ENCODE measurements at regions not wholly inside any gene's neighbourhood (a gene's known extent, or its start where the extent isn't known, plus 50 kb on each side); places are given as distances from the start of the nearest gene placed in this dataset.

GRCh38 chr14:22384167-22384549, 204.9 kb downstream of the DAD1 start:
- no peak overlapping the region for H3K4me3 ChIP-seq (ENCODE audit: low read depth in 2 of 2, low read length in 2 of 2)
- intact Hi-C loops (cut with micrococcal nuclease; ENCODE audit: unreplicated experiment) = no loop called here
- H3K4me1 ChIP-seq (ENCODE audit: control insufficient read depth, insufficient read depth, low read length) = no peaks in the 10 kb centered on the region
- no TSS peak for BruUV-seq (replicated peaks)
- CTCF ChIA-PET = interaction anchor here (1.0 kb wide), 1 partner anchor 14 kb away, joined by 3 read pairs; no protein-coding TSS in a partner anchor
- H3K36me3 ChIP-seq (ENCODE audit: control insufficient read depth, insufficient read depth, low read length) = no peaks in the 10 kb centered on the region
- DNase-seq (ENCODE audit: low read depth, low spot score) (no peak), ATAC-seq (no peak)
- H3K9me3 ChIP-seq (ENCODE audit: control insufficient read depth, insufficient read depth, low read depth, low read length) = no peaks in the 10 kb centered on the region
- POLR2A ChIA-PET = no interaction called here
- no peak overlapping the region for H3K27ac ChIP-seq (ENCODE audit: low read length)
- H3K27me3 ChIP-seq (ENCODE audit: control insufficient read depth, insufficient read depth, low read length) = no peaks in the 10 kb centered on the region; the same call in none of the 2 replicates
- no peak for TF ChIP-seq TCF7L2 (IDR thresholded peaks at IDR 0.05; ENCODE audit: low read depth, low read length)
- TF ChIP-seq POLR2AphosphoS5 (IDR thresholded peaks at IDR 0.05; ENCODE audit: low read depth, low read length) = no peak
- TF ChIP-seq SIN3A (IDR thresholded peaks at IDR 0.05; ENCODE audit: borderline replicate concordance, insufficient read depth, low read depth, low read length) = no peak
- TF ChIP-seq, protein P1, sequence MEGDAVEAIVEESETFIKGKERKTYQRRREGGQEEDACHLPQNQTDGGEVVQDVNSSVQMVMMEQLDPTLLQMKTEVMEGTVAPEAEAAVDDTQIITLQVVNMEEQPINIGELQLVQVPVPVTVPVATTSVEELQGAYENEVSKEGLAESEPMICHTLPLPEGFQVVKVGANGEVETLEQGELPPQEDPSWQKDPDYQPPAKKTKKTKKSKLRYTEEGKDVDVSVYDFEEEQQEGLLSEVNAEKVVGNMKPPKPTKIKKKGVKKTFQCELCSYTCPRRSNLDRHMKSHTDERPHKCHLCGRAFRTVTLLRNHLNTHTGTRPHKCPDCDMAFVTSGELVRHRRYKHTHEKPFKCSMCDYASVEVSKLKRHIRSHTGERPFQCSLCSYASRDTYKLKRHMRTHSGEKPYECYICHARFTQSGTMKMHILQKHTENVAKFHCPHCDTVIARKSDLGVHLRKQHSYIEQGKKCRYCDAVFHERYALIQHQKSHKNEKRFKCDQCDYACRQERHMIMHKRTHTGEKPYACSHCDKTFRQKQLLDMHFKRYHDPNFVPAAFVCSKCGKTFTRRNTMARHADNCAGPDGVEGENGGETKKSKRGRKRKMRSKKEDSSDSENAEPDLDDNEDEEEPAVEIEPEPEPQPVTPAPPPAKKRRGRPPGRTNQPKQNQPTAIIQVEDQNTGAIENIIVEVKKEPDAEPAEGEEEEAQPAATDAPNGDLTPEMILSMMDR (IDR thresholded peaks at IDR 0.05) = no peak
- TF ChIP-seq, protein P2, sequence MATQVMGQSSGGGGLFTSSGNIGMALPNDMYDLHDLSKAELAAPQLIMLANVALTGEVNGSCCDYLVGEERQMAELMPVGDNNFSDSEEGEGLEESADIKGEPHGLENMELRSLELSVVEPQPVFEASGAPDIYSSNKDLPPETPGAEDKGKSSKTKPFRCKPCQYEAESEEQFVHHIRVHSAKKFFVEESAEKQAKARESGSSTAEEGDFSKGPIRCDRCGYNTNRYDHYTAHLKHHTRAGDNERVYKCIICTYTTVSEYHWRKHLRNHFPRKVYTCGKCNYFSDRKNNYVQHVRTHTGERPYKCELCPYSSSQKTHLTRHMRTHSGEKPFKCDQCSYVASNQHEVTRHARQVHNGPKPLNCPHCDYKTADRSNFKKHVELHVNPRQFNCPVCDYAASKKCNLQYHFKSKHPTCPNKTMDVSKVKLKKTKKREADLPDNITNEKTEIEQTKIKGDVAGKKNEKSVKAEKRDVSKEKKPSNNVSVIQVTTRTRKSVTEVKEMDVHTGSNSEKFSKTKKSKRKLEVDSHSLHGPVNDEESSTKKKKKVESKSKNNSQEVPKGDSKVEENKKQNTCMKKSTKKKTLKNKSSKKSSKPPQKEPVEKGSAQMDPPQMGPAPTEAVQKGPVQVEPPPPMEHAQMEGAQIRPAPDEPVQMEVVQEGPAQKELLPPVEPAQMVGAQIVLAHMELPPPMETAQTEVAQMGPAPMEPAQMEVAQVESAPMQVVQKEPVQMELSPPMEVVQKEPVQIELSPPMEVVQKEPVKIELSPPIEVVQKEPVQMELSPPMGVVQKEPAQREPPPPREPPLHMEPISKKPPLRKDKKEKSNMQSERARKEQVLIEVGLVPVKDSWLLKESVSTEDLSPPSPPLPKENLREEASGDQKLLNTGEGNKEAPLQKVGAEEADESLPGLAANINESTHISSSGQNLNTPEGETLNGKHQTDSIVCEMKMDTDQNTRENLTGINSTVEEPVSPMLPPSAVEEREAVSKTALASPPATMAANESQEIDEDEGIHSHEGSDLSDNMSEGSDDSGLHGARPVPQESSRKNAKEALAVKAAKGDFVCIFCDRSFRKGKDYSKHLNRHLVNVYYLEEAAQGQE (IDR thresholded peaks at IDR 0.05; ENCODE audit: insufficient read depth in 1 of 2, low read depth in 2 of 2, low read length in 1 of 2) = no peak
- in situ Hi-C loops (cut with HindIII; ENCODE audit: low pct_unique_long_range_greater_than_20kb, low sequenced_read_pairs) = no loop called here

DNA sequence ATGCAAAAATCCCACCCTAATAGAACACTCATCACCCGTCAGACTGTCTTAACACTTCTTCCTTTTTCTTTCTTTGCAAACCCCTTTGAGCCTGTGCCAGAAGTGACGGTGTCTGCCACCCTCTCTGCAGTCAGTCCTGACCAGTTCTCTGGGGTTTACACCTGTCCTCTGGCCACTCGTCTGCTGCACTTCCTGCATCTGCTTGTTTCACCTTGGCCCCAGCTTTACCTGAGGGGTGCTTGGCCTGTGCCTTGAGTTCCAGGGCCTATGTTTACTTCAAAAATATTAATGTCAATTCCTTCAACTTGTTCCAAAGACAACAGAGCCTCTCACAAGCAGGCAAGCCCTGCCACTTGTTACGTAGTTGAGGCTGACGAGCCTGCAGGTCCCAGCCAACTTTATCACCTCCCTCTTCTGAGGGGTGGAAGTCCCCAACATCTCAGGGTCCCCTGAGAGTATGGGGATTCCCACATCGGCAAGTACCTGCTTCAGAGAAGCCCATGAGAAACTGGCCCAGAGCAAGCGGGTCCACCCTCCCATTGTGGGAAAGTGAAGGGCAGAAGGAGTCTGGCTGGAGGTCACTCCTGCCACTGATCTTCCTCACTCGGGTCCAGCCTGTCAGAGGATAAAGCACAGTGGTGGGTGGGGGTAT, 205.4 kb downstream of the DAD1 start:
- Histone ChIP-seq H3K4me3 (ENCODE audit: low read depth in 2 of 2, low read length in 2 of 2) (no peak overlapping the region), H3K4me1 (ENCODE audit: control insufficient read depth, insufficient read depth, low read length) (no peaks in the 10 kb centered on the region), H3K27me3 (ENCODE audit: control insufficient read depth, insufficient read depth, low read length) (no peaks in the 10 kb centered on the region; the same call in none of the 2 replicates), H3K27ac (ENCODE audit: low read length) (no peak overlapping the region), H3K9me3 (ENCODE audit: control insufficient read depth, insufficient read depth, low read depth, low read length) (no peaks in the 10 kb centered on the region), H3K36me3 (ENCODE audit: control insufficient read depth, insufficient read depth, low read length) (no peaks in the 10 kb centered on the region)
- DNase-seq (ENCODE audit: low read depth, low spot score) = no peak
- intact Hi-C loops (cut with micrococcal nuclease; ENCODE audit: unreplicated experiment) (no loop called here), in situ Hi-C loops (cut with HindIII; ENCODE audit: low pct_unique_long_range_greater_than_20kb, low sequenced_read_pairs) (no loop called here)
- no peak for ATAC-seq
- TF ChIP-seq, protein P2 (IDR thresholded peaks at IDR 0.05; ENCODE audit: insufficient read depth in 1 of 2, low read depth in 2 of 2, low read length in 1 of 2) = no peak
- TF ChIP-seq, protein P1 (IDR thresholded peaks at IDR 0.05) = no peak
- TF ChIP-seq SIN3A (IDR thresholded peaks at IDR 0.05; ENCODE audit: borderline replicate concordance, insufficient read depth, low read depth, low read length) (no peak), TCF7L2 (IDR thresholded peaks at IDR 0.05; ENCODE audit: low read depth, low read length) (no peak), POLR2AphosphoS5 (IDR thresholded peaks at IDR 0.05; ENCODE audit: low read depth, low read length) (no peak)
- CTCF ChIA-PET = interaction anchor here (1.0 kb wide), 1 partner anchor 14 kb away, joined by 3 read pairs; no protein-coding TSS in a partner anchor
- BruUV-seq (replicated peaks) = no TSS peak
- POLR2A ChIA-PET = no interaction called here
